ENCODE measurements at regions not wholly inside any gene's neighbourhood (a gene's known extent, or its start where the extent isn't known, plus 50 kb on each side); places are given as distances from the start of the nearest gene placed in this dataset.
"Not testable (repeated sequence)": the region's sequence is repeated elsewhere in the genome, so short reads cannot be mapped to it uniquely, and the experiment has no call there.

GRCh38 chr21:35606578-35606977 lies 453.7 kb downstream of the SETD4 start:
- DNase-seq (ENCODE audit: low read depth in 2 of 2) = no peak

GRCh38 chr21:35606146-35606545 lies 454.2 kb downstream of the SETD4 start:
- DNase-seq (ENCODE audit: low read depth in 2 of 2) = no peak

GRCh38 chr21:35603494-35603893 lies 456.8 kb downstream of the SETD4 start:
- no peak for DNase-seq (ENCODE audit: low read depth in 2 of 2)

GRCh38 chr21:35602811-35603362 lies 457.4 kb downstream of the SETD4 start:
- DNase-seq (ENCODE audit: low read depth in 2 of 2) = no peak

GRCh38 chr21:35601211-35601610 lies 459.1 kb downstream of the SETD4 start:
- no peak for DNase-seq (ENCODE audit: low read depth in 2 of 2)

GRCh38 chr21:35599164-35599563 lies 461.2 kb downstream of the SETD4 start:
- DNase-seq (ENCODE audit: low read depth in 2 of 2) = no peak

GRCh38 chr21:35597750-35598339 lies 462.5 kb downstream of the SETD4 start:
- DNase-seq (ENCODE audit: low read depth in 2 of 2) = no peak

- no peak for DNase-seq (ENCODE audit: low read depth in 2 of 2)
Observed at GRCh38 chr21:35594905-35595304, 465.4 kb downstream of the SETD4 start.

GRCh38 chr21:35593000-35593502 lies 467.3 kb downstream of the SETD4 start:
- no peak for DNase-seq (ENCODE audit: low read depth in 2 of 2)

- not testable (repeated sequence) for DNase-seq (ENCODE audit: low read depth in 2 of 2)
Observed at GRCh38 chr21:35590284-35590683, 470.0 kb downstream of the SETD4 start.

GRCh38 chr21:35587841-35588380 lies 472.4 kb downstream of the SETD4 start:
- no peak for DNase-seq (ENCODE audit: low read depth in 2 of 2)

GRCh38 chr21:35586305-35586704 lies 474.0 kb downstream of the SETD4 start:
- DNase-seq (ENCODE audit: low read depth in 2 of 2) = no peak

GRCh38 chr21:35585878-35586277 lies 474.4 kb downstream of the SETD4 start:
- no peak for DNase-seq (ENCODE audit: low read depth in 2 of 2)

- no peak for DNase-seq (ENCODE audit: low read depth in 2 of 2)
Observed at GRCh38 chr21:35585155-35585554, 475.2 kb downstream of the SETD4 start.

GRCh38 chr21:35583566-35584216 lies 476.6 kb downstream of the SETD4 start:
- DNase-seq (ENCODE audit: low read depth in 2 of 2) = no peak

GRCh38 chr21:35582731-35583130 lies 477.6 kb downstream of the SETD4 start:
- no peak for DNase-seq (ENCODE audit: low read depth in 2 of 2)

- DNase-seq (ENCODE audit: low read depth in 2 of 2) = no peak
Observed at GRCh38 chr21:35581640-35582039, 478.7 kb downstream of the SETD4 start.

- DNase-seq (ENCODE audit: low read depth in 2 of 2) = no peak
Observed at GRCh38 chr21:35579520-35580293, 480.6 kb downstream of the SETD4 start.

- DNase-seq (ENCODE audit: low read depth in 2 of 2) = peak in 1 of 2 donors; percentile 7
Observed at GRCh38 chr21:35578831-35579471, 481.4 kb downstream of the SETD4 start.

- DNase-seq (ENCODE audit: low read depth in 2 of 2) = no peak
Observed at GRCh38 chr21:35578347-35578782, 482.0 kb downstream of the SETD4 start.

- no peak for DNase-seq (ENCODE audit: low read depth in 2 of 2)
Observed at GRCh38 chr21:35575280-35575915, 484.9 kb downstream of the SETD4 start.
